OCI-LY3 (cell line): ENCODE measurements at regions not wholly inside any gene's neighbourhood (a gene's known extent, or its start where the extent isn't known, plus 50 kb on each side); places are given as distances from the start of the nearest gene placed in this dataset.
A peak's percentile ranks its signal among the peaks of the same experiment; 100 is the strongest.

ENCODE experiments used
- H2AFZ ChIP-seq: fragments of 200-600, 300-600 bp; shearing (Covaris generic); 2 replicates; pipeline ENCODE4 v1.6.0; 2014; ENCODE audit warnings: antibody characterized with exemption, low read depth, low read length
- H3K27ac ChIP-seq: fragments of 200-600, 300-600 bp; sonication (generic); 2 replicates; pipeline ENCODE4 v1.5.1; 2014; ENCODE audit warnings: mild to moderate bottlenecking, low read length, moderate library complexity, mixed read lengths
- H3K27me3 ChIP-seq: fragments of 200-600, 300-600 bp; sonication (generic); 2 replicates; pipeline ENCODE4 v1.6.1; 2014; ENCODE audit warnings: low read depth, low read length, mixed read lengths
- H3K36me3 ChIP-seq: fragments of 200-600, 300-600 bp; sonication (generic); replicated peaks from 2 replicates; pipeline ENCODE3; 2014; ENCODE audit warnings: low read depth, low read length, mixed read lengths
- H3K4me1 ChIP-seq: fragments of 300-600, 200-600 bp; sonication (generic); 2 replicates; pipeline ENCODE4 v1.6.1; 2014; ENCODE audit warnings: low read length, mixed read lengths
- H3K4me2 ChIP-seq: fragments of 200-600, 300-600 bp; sonication (generic); 2 replicates; pipeline ENCODE4 v1.6.1; 2014; ENCODE audit warnings: low read length, mixed read lengths
- H3K4me3 ChIP-seq: fragments of 300-600, 200-600 bp; sonication (generic); 2 replicates; pipeline ENCODE4 v1.5.1; 2014; ENCODE audit warnings: antibody characterized with exemption, mild to moderate bottlenecking, low read length, moderate library complexity
- H3K79me2 ChIP-seq: fragments of 300-600, 200-600 bp; shearing (Covaris generic); 2 replicates; pipeline ENCODE4 v1.6.1; 2014; ENCODE audit warnings: mild to moderate bottlenecking, low read length, mixed read lengths
- H3K9ac ChIP-seq: fragments of 300-600, 200-600 bp; shearing (Covaris generic); 2 replicates; pipeline ENCODE4 v1.6.0; 2014; ENCODE audit warnings: mild to moderate bottlenecking, low read length, moderate library complexity
- H3K9me3 ChIP-seq: fragments of 200-600, 300-600 bp; shearing (Covaris generic); 2 replicates; pipeline ENCODE4 v1.6.1; 2014; ENCODE audit warnings: low read length, mixed read lengths; ENCODE audit not compliant: insufficient read depth
- H4K20me1 ChIP-seq: fragments of 200-600, 300-600 bp; sonication (generic); 2 replicates; pipeline ENCODE4 v1.6.1; 2016; ENCODE audit warnings: low read length, mixed read lengths; ENCODE audit not compliant: insufficient read depth
- EZH2phosphoT487 ChIP-seq: fragments of 200-600 bp; shearing (Covaris generic); IDR thresholded peaks from 2 replicates; pipeline ENCODE4 v1.6.1; 2018; ENCODE audit warnings: antibody characterized with exemption, mixed run types, low read depth
- TF ChIP-seq, protein P1 (sequence below): fragments of 200-600, 300-600 bp; sonication (generic); IDR thresholded peaks from 2 replicates; pipeline ENCODE4 v1.5.1; 2014; ENCODE audit warnings: antibody characterized with exemption, low read length, low read depth

DNA sequence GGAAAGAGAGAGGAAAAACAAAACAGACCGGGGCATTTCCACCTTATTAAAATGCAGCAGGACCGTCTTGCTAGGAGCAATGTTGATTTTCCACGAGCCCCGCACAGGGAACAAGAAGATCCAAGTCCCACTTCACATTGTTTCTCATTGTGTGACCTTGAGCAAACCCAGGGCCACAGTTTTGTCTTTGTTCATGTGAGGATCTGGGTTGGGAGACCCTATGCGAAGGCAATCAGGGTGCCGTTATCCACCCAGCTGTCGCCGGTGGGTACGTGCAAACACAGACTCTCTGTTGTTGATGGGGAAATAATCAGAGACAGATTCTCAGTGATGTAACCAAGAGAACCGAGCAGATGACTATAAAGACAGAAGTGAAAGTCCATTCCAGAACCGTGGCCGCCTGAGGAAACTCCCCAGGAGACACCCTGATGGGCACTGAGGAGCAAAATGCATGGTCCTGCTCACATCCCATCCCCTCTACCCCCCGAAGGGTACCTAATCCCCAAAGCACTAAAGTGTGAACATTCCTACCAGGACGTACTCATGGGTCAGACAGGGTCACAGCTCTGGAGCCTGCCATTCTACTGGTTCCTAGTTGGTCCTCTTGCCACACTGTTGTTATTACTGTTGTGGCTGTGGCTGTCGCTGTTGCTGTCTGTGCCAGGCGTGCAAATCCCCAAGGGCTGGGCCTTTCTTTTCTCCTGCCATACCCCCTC is 102.7 kb upstream of the RBPJ start:
- Histone ChIP-seq H3K9ac (peak overlapping the region; percentile 88), H3K27ac (peak overlapping the region; percentile 96), H3K4me3 (peak overlapping the region; percentile 72), H3K9me3 (no peaks in the 10 kb centered on the region), H3K27me3 (peaks cover 7% of the 10 kb centered on the region; the same call in 1 of the 2 replicates), H2AFZ (peak overlapping the region; percentile 87), H3K4me2 (peak overlapping the region; percentile 98), H4K20me1 (no peaks in the 10 kb centered on the region), H3K4me1 (peaks cover 47% of the 10 kb centered on the region), H3K36me3 (no peaks in the 10 kb centered on the region), H3K79me2 (no peaks in the 10 kb centered on the region)
- TF ChIP-seq, protein P1, sequence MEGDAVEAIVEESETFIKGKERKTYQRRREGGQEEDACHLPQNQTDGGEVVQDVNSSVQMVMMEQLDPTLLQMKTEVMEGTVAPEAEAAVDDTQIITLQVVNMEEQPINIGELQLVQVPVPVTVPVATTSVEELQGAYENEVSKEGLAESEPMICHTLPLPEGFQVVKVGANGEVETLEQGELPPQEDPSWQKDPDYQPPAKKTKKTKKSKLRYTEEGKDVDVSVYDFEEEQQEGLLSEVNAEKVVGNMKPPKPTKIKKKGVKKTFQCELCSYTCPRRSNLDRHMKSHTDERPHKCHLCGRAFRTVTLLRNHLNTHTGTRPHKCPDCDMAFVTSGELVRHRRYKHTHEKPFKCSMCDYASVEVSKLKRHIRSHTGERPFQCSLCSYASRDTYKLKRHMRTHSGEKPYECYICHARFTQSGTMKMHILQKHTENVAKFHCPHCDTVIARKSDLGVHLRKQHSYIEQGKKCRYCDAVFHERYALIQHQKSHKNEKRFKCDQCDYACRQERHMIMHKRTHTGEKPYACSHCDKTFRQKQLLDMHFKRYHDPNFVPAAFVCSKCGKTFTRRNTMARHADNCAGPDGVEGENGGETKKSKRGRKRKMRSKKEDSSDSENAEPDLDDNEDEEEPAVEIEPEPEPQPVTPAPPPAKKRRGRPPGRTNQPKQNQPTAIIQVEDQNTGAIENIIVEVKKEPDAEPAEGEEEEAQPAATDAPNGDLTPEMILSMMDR, result no peak
- TF ChIP-seq EZH2phosphoT487, result no peak

- no peaks in the 10 kb centered on the region for H3K9me3 ChIP-seq
- H3K9ac ChIP-seq, result peak overlapping the region; percentile 88
- no peaks in the 10 kb centered on the region for H3K36me3 ChIP-seq
- no peaks in the 10 kb centered on the region for H4K20me1 ChIP-seq
- H3K27me3 ChIP-seq, result no peaks in the 10 kb centered on the region
- H3K4me2 ChIP-seq, result peak overlapping the region; percentile 98
- peaks cover 47% of the 10 kb centered on the region for H3K4me1 ChIP-seq
- H2AFZ ChIP-seq, result peak overlapping the region; percentile 87
- no peak for TF ChIP-seq EZH2phosphoT487
- TF ChIP-seq, protein P1, result no peak
- H3K79me2 ChIP-seq, result no peaks in the 10 kb centered on the region
- peak overlapping the region; percentile 96 for H3K27ac ChIP-seq
- H3K4me3 ChIP-seq, result peak overlapping the region; percentile 72
Observed at GRCh38 chr4:26218677-26219605, 101.9 kb upstream of the RBPJ start.

DNA sequence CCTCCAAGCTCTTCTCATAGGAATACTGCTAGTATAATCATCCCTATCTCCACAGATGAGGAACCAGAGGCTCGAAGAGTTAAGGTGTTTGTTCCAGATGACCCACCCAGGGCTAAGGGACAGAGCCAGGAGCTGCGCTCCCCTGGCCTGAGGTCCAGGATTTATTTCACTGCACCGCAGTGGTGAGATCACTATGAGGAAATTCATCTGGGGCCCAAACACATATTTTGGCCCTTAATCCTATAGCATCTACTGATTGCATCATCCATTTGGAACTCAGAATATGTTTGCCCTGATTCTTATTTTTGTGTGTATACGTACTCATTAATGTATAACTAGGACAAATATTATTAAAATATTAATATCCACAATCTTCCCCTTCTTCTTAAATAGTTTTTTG is 100.1 kb upstream of the RBPJ start:
- Histone ChIP-seq H4K20me1 (no peaks in the 10 kb centered on the region), H3K36me3 (no peaks in the 10 kb centered on the region), H2AFZ (no peak overlapping the region), H3K9me3 (no peaks in the 10 kb centered on the region), H3K79me2 (no peaks in the 10 kb centered on the region), H3K4me1 (peaks cover 44% of the 10 kb centered on the region), H3K4me3 (no peak overlapping the region), H3K27me3 (no peaks in the 10 kb centered on the region), H3K4me2 (no peak overlapping the region), H3K27ac (no peak overlapping the region), H3K9ac (no peak overlapping the region)
- no peak for TF ChIP-seq EZH2phosphoT487
- TF ChIP-seq, protein P1, result no peak

DNA sequence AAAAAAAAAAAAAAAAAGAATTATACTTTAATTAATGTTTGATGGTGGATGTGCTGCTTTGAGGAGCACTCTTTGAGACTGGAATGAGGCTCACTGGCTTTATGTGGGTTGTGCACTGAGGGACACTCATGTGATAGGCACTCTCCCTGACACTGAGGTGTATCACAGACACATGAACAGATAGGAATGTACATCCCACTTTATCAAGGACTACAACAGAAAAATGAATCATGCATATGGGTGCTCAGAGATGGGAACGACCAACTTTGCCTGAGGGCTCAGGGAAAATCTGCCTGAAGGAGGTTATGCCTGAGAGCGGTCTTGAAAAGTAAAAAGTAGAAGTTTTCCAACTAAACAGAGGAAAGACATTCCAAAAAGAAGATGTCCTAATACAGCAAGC is 97.7 kb upstream of the RBPJ start:
- no peaks in the 10 kb centered on the region for H3K27me3 ChIP-seq
- H3K79me2 ChIP-seq, result no peaks in the 10 kb centered on the region
- TF ChIP-seq, protein P1, result no peak
- no peak for TF ChIP-seq EZH2phosphoT487
- H3K9me3 ChIP-seq, result no peaks in the 10 kb centered on the region
- H4K20me1 ChIP-seq, result no peaks in the 10 kb centered on the region
- no peaks in the 10 kb centered on the region for H3K36me3 ChIP-seq
- H3K4me1 ChIP-seq, result peaks cover 19% of the 10 kb centered on the region
- H3K9ac ChIP-seq, result no peak overlapping the region
- no peak overlapping the region for H2AFZ ChIP-seq
- H3K27ac ChIP-seq, result no peak overlapping the region
- no peak overlapping the region for H3K4me2 ChIP-seq
- H3K4me3 ChIP-seq, result no peak overlapping the region
